ENCODE measurements at regions not wholly inside any gene's neighbourhood (a gene's known extent, or its start where the extent isn't known, plus 50 kb on each side); places are given as distances from the start of the nearest gene placed in this dataset.

- no peak overlapping the region for H3K4me3 ChIP-seq
- ATAC-seq (no peak), DNase-seq (no peak)
- H3K36me3 ChIP-seq, result no peaks in the 10 kb centered on the region
- H3K27ac ChIP-seq, result no peak overlapping the region
- 81 to 86% (median 82%) methylated on average over 6 of the region's 6 CpGs for WGBS, 4 donors
- H3K9me3 ChIP-seq, result no peaks in the 10 kb centered on the region
- no peaks in the 10 kb centered on the region for H3K27me3 ChIP-seq
- peaks cover 0 to 12% (median 0%) of the 10 kb centered on the region in 12 donors for H3K4me1 ChIP-seq
- intact Hi-C loops (cut with DNase I), result no loop called here
- TF ChIP-seq POLR2A (IDR thresholded peaks at IDR 0.05) (no peak), CTCF (IDR thresholded peaks at IDR 0.05) (no peak)
Observed at GRCh38 chr1:4939266-4939665, 284.9 kb downstream of the AJAP1 start.

GRCh38 chr1:4937876-4938534 is 283.6 kb downstream of the AJAP1 start:
- intact Hi-C loops (cut with DNase I), result no loop called here
- Histone ChIP-seq H3K27ac (no peak overlapping the region), H3K27me3 (no peaks in the 10 kb centered on the region), H3K4me1 (peaks cover 0 to under 1% (median 0%) of the 10 kb centered on the region in 12 donors), H3K4me3 (no peak overlapping the region), H3K9me3 (no peaks in the 10 kb centered on the region), H3K36me3 (no peaks in the 10 kb centered on the region)
- no peak for ATAC-seq
- no peak for DNase-seq
- no peak for TF ChIP-seq POLR2A (IDR thresholded peaks at IDR 0.05)
- no peak for TF ChIP-seq CTCF (IDR thresholded peaks at IDR 0.05)
- 84 to 91% (median 86%) methylated on average over 11 of the region's 11 CpGs for WGBS, 4 donors

- Histone ChIP-seq H3K4me3 (no peak overlapping the region), H3K4me1 (peaks cover 0 to 3% (median 0%) of the 10 kb centered on the region in 12 donors), H3K9me3 (no peaks in the 10 kb centered on the region), H3K27ac (no peak overlapping the region), H3K36me3 (no peaks in the 10 kb centered on the region), H3K27me3 (no peaks in the 10 kb centered on the region)
- intact Hi-C loops (cut with DNase I), result no loop called here
- DNase-seq, result no peak
- TF ChIP-seq POLR2A (IDR thresholded peaks at IDR 0.05), result no peak
- TF ChIP-seq CTCF (IDR thresholded peaks at IDR 0.05), result no peak
- peak in 3 of 4 donors; percentile 39 to 65 (median 50) for ATAC-seq
- 51 to 64% (median 53%) methylated on average over 4 of the region's 4 CpGs for WGBS, 4 donors
Observed at GRCh38 chr1:4935807-4936206, 281.4 kb downstream of the AJAP1 start.

GRCh38 chr1:4933232-4933631 is 278.8 kb downstream of the AJAP1 start:
- H3K4me1 ChIP-seq, result peaks cover 0 to 5% (median 0%) of the 10 kb centered on the region in 12 donors
- H3K9me3 ChIP-seq, result no peaks in the 10 kb centered on the region
- TF ChIP-seq CTCF (IDR thresholded peaks at IDR 0.05), result no peak
- H3K27me3 ChIP-seq, result peaks cover 0 to 7% (median 0%) of the 10 kb centered on the region in 9 donors
- ATAC-seq, result no peak
- DNase-seq, result no peak
- intact Hi-C loops (cut with DNase I), result no loop called here
- WGBS, 4 donors, result 73 to 83% (median 75%) methylated on average over 2 of the region's 2 CpGs
- H3K27ac ChIP-seq, result no peak overlapping the region
- H3K36me3 ChIP-seq, result no peaks in the 10 kb centered on the region
- no peak overlapping the region for H3K4me3 ChIP-seq

Data from heart left ventricle (tissue), 16 donors.